ENCODE measurements at regions not wholly inside any gene's neighbourhood (a gene's known extent, or its start where the extent isn't known, plus 50 kb on each side); places are given as distances from the start of the nearest gene placed in this dataset.

- no peak for TF ChIP-seq CTCF (IDR thresholded peaks at IDR 0.05)
- no peak for TF ChIP-seq POLR2A (IDR thresholded peaks at IDR 0.05)
Measured at GRCh38 chr6:14905201-14905600, 340.7 kb upstream of the JARID2 start.
